Activated CD8-positive, alpha-beta memory T cell treated with anti-CD3 and anti-CD28 coated beads, Interleukin-2, amount 50 U/mL, for 48 hours (primary cell): ENCODE measurements at regions not wholly inside any gene's neighbourhood (a gene's known extent, or its start where the extent isn't known, plus 50 kb on each side); places are given as distances from the start of the nearest gene placed in this dataset.
"Not testable (repeated sequence)": the region's sequence is repeated elsewhere in the genome, so short reads cannot be mapped to it uniquely, and the experiment has no call there.

Experiments
- DNase-seq: peaks from one replicate; pipeline ENCODE4 v3.0.0-alpha.2; 2020

- not testable (repeated sequence) for DNase-seq
These were observed 184.1 kb upstream of the SLC35B3 start for GRCh38 chr6:8619408-8619807.

- no peak for DNase-seq
These were observed 173.4 kb upstream of the SLC35B3 start for GRCh38 chr6:8608737-8609136.

- no peak for DNase-seq
These were observed 154.8 kb upstream of the SLC35B3 start for GRCh38 chr6:8589941-8590729.

- DNase-seq: no peak
These were observed 152.8 kb upstream of the SLC35B3 start for GRCh38 chr6:8588176-8588575.

GRCh38 chr6:8583291-8583690, 147.9 kb upstream of the SLC35B3 start:
- no peak for DNase-seq

GRCh38 chr6:8579372-8579771, 144.0 kb upstream of the SLC35B3 start:
- no peak for DNase-seq

- DNase-seq: no peak
These were observed 142.7 kb upstream of the SLC35B3 start for GRCh38 chr6:8578006-8578405.

GRCh38 chr6:8574749-8575468, 139.6 kb upstream of the SLC35B3 start:
- no peak for DNase-seq

- DNase-seq: no peak
These were observed 139.0 kb upstream of the SLC35B3 start for GRCh38 chr6:8574311-8574710.

- no peak for DNase-seq
These were observed 135.0 kb upstream of the SLC35B3 start for GRCh38 chr6:8570256-8570920.

- DNase-seq: no peak
These were observed 126.8 kb upstream of the SLC35B3 start for GRCh38 chr6:8562125-8562524.

- no peak for DNase-seq
These were observed 123.6 kb upstream of the SLC35B3 start for GRCh38 chr6:8558953-8559352.

GRCh38 chr6:8557014-8557748, 121.8 kb upstream of the SLC35B3 start:
- no peak for DNase-seq

- DNase-seq: no peak
These were observed 121.1 kb upstream of the SLC35B3 start for GRCh38 chr6:8556370-8557013.

- no peak for DNase-seq
These were observed 116.6 kb upstream of the SLC35B3 start for GRCh38 chr6:8551993-8552392.

- DNase-seq: no peak
These were observed 116.0 kb upstream of the SLC35B3 start for GRCh38 chr6:8551386-8551785.

- no peak for DNase-seq
These were observed 113.9 kb upstream of the SLC35B3 start for GRCh38 chr6:8549074-8549790.

GRCh38 chr6:8546496-8546895, 111.2 kb upstream of the SLC35B3 start:
- DNase-seq: no peak

- no peak for DNase-seq
These were observed 110.0 kb upstream of the SLC35B3 start for GRCh38 chr6:8545336-8545735.

- DNase-seq: no peak
These were observed 108.4 kb upstream of the SLC35B3 start for GRCh38 chr6:8543714-8544113.

- DNase-seq: no peak
These were observed 104.1 kb upstream of the SLC35B3 start for GRCh38 chr6:8539453-8539852.

GRCh38 chr6:8536122-8536521, 100.8 kb upstream of the SLC35B3 start:
- no peak for DNase-seq
